Dermis microvascular lymphatic vessel endothelial cell (primary cell): ENCODE measurements at regions not wholly inside any gene's neighbourhood (a gene's known extent, or its start where the extent isn't known, plus 50 kb on each side); places are given as distances from the start of the nearest gene placed in this dataset.

Experiments used
- DNase-seq, 2 donors: peaks; one replicate each; pipeline versions ENCODE4 v3.0.0 to v3.0.0-alpha.2; 2010; ENCODE audit warnings: low read depth in 2 of 2

- no peak for DNase-seq
Observed at GRCh38 chr10:3548076-3548475, 236.9 kb downstream of the KLF6 start.

DNA sequence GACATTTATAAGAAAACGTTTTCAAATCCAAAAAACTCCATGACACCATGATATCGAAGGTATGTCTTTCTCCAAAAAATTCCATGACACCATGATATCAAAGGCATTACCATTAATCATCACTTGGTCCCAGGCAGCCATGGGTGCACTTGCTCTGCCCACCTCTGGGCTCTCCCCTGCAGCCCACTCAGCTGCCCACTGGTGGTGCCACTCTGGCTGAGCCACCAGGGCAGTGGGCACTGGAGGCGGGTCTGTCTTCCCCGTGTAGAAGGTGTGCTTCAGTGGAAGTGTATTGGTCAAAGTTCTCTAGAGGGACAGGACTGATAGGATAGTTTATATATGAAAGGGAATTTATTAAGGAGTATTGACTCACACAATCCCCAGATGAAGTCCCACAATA lies 240.4 kb downstream of the KLF6 start:
- no peak for DNase-seq

- peak in 1 of 2 donors; percentile 75 for DNase-seq
Observed at GRCh38 chr10:3542185-3542611, 242.8 kb downstream of the KLF6 start.

DNA sequence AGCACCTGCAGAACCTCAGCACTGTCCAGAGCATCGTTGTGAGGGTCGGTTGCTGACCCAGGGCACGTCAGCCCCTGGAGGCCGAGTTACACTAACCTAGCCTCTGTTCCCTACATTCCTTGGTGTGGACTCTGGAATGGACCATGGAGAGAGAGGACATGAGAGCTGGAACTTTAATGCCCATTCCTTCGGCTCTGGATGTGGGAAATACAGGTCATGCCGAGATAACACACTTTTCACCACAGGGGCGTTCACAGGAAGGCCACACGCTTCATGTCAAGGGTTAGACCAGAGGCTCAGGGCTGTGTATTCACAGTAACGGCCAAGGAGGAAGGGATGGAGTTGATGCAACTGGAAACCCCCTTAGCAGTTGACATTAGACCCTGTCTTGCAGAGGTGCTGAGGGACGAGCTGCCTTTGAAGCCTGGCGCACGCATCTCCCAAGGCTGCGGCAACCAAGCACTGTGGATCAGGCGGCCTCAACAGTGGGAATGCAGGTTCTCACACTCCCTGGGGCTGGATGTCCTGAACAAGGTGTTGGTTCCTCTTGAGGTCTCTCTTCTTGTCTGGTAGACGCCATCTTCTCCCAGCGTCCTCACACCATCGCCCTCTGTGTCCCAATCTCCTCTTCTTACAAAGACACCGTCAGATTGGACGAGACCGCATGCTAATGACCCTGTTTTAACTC lies 245.2 kb downstream of the KLF6 start:
- no peak for DNase-seq

- peak; percentile 69 to 98 for DNase-seq
Observed at GRCh38 chr10:3538656-3539531, 246.1 kb downstream of the KLF6 start.

DNA sequence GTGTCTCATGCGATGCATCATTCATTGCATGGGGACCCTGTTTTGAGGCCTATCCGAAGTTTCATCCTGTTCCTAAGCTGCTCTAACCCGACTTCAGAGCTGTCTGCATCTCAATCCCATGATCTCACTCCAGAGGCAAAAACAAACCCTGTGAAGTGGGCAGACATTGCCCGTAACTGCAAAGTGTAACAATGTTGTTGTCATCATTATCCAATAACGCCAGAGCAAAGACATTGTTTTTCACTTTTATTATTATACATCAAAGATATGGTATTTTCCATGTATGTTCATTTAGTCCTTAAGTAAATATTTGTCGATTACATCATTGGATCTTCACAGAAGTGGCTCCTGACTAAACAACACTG lies 246.7 kb downstream of the KLF6 start:
- DNase-seq: no peak

DNA sequence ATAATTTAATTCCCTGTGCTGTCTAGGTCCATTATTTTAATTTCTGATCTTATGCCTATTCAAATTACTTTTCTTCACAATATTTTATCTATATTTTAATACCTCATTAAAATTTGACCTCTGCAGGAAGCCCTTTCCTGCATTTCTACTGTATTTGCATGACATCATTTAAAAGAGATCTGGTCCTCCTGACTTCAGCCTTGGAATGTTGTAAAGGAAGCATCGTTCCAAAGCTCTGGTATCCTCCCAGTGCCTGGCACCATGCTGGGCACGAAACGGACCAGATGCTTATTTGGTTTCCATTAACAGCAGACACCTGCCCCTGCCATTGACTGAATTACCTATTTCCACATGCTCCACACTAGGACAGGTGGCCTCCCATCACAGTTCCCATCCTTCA lies 247.5 kb downstream of the KLF6 start:
- DNase-seq: no peak

DNA sequence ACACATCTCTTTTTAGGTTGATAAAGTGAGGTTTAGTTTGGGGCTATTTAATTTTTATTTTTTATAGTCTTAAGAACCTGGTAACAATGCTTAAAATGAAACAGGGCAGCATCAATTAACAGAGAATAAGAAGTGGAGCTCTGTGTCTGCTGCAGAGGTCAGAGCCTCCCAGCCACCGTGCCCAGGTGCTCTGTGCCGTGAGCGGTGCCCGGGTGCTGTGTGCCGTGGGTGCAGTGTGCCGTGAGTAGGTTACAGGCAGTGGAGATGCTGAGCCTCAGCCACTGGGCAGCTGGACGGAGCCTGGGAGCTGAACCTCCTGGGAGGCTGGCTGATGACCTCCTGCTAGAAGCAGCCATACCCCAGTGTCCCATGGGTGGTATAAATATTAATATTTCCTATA lies 250.0 kb downstream of the KLF6 start:
- DNase-seq: no peak

GRCh38 chr10:3534433-3534832 lies 250.6 kb downstream of the KLF6 start:
- DNase-seq: no peak

- DNase-seq: no peak
Observed at GRCh38 chr10:3533296-3533695, 251.7 kb downstream of the KLF6 start.

- no peak for DNase-seq
Observed at GRCh38 chr10:3532644-3533043, 252.4 kb downstream of the KLF6 start.

- no peak for DNase-seq
Observed at GRCh38 chr10:3531670-3532069, 253.3 kb downstream of the KLF6 start.

GRCh38 chr10:3530783-3531645 lies 254.0 kb downstream of the KLF6 start:
- no peak for DNase-seq

DNA sequence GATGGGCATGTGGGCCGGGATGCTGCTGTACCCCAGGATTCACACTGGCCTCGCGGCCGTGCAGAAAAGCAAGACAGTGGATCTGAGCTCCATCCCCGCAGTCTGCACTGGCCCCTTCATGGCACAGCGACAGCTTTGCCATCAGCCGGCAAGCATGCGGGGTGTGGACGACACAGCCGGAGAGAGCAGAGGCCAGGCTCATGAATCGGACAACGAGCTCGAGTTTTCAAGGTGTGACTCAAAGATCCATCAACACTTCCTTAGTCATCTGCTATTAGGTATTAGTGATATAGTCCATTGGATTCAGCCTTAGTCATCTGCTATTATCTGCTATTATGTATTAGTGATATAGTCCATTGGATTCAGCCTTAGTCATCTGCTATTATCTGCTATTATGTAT lies 254.7 kb downstream of the KLF6 start:
- no peak for DNase-seq

DNA sequence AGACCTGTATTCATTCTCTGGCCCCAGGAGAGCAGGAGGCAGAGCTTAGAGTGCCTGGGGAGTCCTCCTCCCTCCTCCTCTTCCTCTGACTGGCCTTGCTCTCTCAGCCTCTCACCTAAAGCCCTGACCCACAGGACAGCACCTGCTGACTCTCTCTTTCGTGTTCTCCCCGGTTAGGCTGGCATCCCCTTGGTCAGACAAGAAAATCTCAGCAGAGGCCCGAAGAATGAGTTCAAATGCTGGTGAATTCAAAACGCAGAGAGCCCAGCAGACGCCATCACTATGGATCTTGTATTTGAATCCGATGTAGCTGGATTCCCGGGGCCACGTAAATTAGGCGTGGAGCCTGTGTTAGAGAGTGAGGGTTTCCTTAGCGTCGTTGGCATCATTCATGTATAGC lies 255.3 kb downstream of the KLF6 start:
- no peak for DNase-seq

DNA sequence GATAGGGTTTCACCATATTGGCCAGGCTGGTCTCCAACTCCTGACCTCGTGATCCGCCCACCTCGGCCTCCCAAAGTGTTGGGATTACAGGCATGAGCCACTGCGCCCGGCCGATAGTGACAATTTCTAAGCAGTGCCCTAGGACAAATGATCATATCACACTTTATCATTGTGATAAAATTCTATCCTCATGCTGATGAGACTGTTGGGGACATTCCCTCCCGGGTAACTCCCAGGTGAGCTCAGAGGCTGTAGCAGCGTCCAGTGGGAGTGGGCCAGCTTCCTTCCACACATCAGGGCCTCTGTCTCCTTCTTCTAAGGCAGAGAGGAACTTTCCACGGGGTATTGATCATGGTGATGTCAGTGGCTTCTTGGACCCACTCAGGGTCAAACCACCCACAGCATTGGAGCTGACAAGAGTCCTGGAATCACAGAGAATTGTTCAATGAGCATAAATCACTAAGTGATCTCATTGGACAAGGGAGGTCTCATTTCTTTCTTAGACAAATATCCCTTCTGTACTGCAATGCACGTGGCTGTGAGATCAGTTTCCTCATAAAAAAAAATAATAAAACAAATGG lies 256.1 kb downstream of the KLF6 start:
- peak in 1 of 2 donors; percentile 26 for DNase-seq

GRCh38 chr10:3528271-3528670 lies 256.7 kb downstream of the KLF6 start:
- DNase-seq: no peak

GRCh38 chr10:3527869-3528268 lies 257.1 kb downstream of the KLF6 start:
- DNase-seq: no peak

DNA sequence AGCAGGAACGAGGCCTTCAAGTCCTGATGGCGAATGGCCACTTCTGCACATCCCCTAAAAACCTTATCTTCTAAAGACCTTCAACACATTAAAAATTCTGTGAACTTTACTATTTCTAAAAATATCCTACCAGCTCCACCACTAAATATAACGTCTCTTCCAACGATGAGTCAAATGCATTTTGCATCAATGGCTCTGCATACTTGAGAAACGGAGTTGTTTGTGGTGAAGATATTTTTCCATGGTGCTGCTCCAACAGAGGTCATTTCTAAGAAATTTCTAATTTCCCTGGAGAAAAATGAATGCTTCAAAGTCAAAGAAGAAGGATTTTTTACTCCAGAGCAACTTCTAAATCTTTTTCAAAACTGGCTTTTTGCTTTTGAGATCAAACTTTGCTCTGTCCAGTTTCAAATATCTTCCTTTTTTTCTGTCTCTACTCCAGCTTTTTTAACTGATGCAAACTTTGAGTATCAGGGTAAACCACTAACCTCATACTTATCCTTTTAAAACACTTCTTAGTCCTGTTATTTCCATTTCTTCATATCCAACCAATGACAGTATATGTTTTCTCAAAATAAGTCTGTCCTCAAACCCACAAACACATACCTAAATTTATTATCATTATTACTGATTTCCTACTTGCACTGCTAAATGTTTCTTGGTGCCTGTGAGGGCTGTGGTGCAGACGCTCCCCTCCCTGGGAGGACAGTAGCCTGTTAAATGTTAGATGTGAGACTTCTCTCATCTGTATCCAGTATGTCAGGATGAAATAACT lies 258.1 kb downstream of the KLF6 start:
- DNase-seq: no peak

- DNase-seq: peak; percentile 49 to 94
Observed at GRCh38 chr10:3525832-3526449, 259.1 kb downstream of the KLF6 start.
